ENCODE measurements at regions not wholly inside any gene's neighbourhood (a gene's known extent, or its start where the extent isn't known, plus 50 kb on each side); places are given as distances from the start of the nearest gene placed in this dataset.
"Not testable (repeated sequence)": the region's sequence is repeated elsewhere in the genome, so short reads cannot be mapped to it uniquely, and the experiment has no call there.

DNA sequence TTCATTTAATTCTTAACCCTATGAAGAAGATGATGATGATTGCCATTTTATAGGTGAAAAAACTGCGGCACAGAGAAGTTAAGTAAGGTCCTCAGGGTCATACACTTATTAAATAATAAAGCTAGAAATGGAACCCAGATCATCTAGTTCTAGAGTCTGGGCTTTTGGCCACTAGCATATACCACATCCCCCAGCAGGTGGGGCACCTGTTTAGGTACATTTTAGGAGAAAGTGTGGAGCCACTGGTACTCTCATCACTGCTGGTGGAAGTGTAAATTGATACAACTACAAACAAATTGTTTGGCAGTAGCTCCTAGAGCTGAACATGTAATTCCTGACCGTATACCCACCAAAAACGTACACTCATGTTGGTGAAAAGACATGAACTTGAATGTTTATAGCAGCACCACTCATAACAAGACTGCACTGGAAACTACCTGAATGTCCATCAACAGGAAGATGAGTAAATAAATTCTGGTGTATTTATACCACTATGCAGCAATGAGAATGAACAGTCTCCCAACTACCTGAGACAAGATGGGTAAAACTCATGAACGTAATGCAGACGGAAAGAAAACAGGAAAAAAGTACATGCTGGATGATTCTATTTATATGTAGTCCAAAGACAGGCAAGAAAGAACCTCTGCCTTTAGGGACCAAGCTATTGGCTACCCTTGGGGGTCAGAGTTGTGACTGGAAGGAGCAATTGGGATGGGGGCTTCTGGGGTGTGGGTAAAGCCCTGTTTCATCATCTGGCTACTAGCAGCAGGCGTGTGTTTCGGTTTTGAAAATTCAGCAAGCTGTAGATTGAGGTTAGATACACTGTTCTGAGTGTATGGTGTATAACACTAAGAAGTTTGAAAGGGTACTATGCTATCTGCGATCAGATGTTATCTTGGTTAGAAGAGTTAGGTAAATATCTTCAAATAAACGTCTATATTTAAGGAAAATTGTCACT, 72.3 kb upstream of the ADGRG2 start:
- Mint-ChIP-seq H3K27ac (peak overlapping the region; percentile 16), H3K4me3 (no peak overlapping the region), H3K27me3 (no peaks in the 10 kb centered on the region), H3K4me1 (ENCODE audit: low read depth) (no peaks in the 10 kb centered on the region), H3K9me3 (no peaks in the 10 kb centered on the region), H3K36me3 (no peaks in the 10 kb centered on the region)
- intact Hi-C loops (cut with micrococcal nuclease), result no loop called here
- ChIA-PET CTCF (no interaction called here), POLR2A (interaction anchor here (0.6 kb wide), 1 partner anchor 188 kb away, joined by 3 read pairs; no protein-coding TSS in a partner anchor)
- no peak for DNase-seq

DNA sequence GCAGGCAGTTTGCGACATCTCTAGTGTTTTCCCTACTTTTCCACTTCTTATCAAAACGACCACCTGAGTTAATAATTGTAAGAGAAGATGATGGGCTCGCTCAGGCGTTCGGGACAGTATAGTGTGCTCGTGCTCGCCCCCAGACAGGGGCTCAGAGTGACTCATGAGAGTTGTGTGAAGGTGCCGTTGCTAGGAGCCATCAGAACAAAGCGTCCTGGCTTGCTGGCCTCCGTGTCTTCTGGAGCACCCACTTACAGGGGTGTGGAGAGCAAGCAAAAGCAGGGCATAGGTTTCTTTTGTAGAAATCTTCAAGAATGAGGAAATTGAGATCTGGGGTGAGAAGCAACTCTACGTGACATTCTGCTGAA, 73.0 kb upstream of the ADGRG2 start:
- intact Hi-C loops (cut with micrococcal nuclease), result no loop called here
- Mint-ChIP-seq H3K36me3 (no peaks in the 10 kb centered on the region), H3K27ac (no peak overlapping the region), H3K27me3 (no peaks in the 10 kb centered on the region), H3K4me3 (no peak overlapping the region), H3K4me1 (ENCODE audit: low read depth) (no peaks in the 10 kb centered on the region), H3K9me3 (no peaks in the 10 kb centered on the region)
- POLR2A ChIA-PET, result no interaction called here
- DNase-seq, result no peak
- CTCF ChIA-PET, result no interaction called here

DNA sequence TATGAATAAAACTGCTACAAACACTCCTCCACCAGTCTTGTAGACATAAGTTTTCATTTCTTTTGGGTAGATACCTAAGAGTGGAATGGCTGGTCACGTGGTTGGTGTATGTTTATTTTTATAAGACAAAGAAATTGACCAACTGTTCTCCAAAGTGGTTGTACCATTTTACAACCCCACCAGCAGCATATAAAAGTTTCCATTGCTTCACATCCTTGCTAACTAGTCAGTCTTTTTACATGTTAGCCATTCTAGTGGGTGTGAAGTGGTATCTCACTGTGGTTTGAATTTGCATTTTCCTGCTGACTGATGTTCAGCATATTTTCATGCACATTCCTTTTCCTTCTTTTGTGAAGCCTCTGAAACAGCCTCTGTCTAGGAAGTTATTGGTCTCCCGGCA, 76.2 kb upstream of the ADGRG2 start:
- no peaks in the 10 kb centered on the region for H3K4me1 Mint-ChIP-seq (ENCODE audit: low read depth)
- no peak overlapping the region for H3K27ac Mint-ChIP-seq
- ChIA-PET CTCF (no interaction called here), POLR2A (no interaction called here)
- H3K9me3 Mint-ChIP-seq, result no peaks in the 10 kb centered on the region
- DNase-seq, result no peak
- no peaks in the 10 kb centered on the region for H3K27me3 Mint-ChIP-seq
- H3K4me3 Mint-ChIP-seq, result no peak overlapping the region
- no peaks in the 10 kb centered on the region for H3K36me3 Mint-ChIP-seq
- intact Hi-C loops (cut with micrococcal nuclease), result no loop called here

GRCh38 chrX:19202171-19202570, 79.9 kb upstream of the ADGRG2 start:
- intact Hi-C loops (cut with micrococcal nuclease), result no loop called here
- ChIA-PET POLR2A (no interaction called here), CTCF (no interaction called here)
- Mint-ChIP-seq H3K9me3 (no peaks in the 10 kb centered on the region), H3K36me3 (no peaks in the 10 kb centered on the region), H3K27ac (no peak overlapping the region), H3K27me3 (no peaks in the 10 kb centered on the region), H3K4me3 (no peak overlapping the region), H3K4me1 (ENCODE audit: low read depth) (no peaks in the 10 kb centered on the region)
- no peak for DNase-seq

DNA sequence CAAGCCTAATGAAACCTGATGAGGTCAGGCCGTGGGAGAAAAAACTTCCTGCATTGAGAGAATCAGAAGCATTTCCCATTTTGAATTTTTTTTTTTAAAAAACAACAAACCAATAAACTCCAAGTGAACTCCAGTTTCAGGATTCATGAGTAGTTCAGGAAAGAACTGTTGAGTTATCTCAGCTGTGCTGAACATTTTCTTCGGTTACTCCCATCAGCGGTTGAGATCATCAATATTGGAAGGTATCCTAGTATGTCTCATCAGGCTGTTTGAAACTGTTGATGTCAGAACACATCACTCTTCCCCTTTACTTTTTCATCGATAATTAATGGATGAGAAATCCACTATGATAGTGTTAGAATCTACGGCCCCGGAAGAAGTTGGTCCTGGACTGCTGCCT, 82.4 kb upstream of the ADGRG2 start:
- Mint-ChIP-seq H3K27ac (no peak overlapping the region), H3K4me3 (no peak overlapping the region), H3K4me1 (ENCODE audit: low read depth) (no peaks in the 10 kb centered on the region), H3K36me3 (no peaks in the 10 kb centered on the region), H3K27me3 (no peaks in the 10 kb centered on the region), H3K9me3 (no peaks in the 10 kb centered on the region)
- POLR2A ChIA-PET, result no interaction called here
- CTCF ChIA-PET, result no interaction called here
- intact Hi-C loops (cut with micrococcal nuclease), result no loop called here
- no peak for DNase-seq

DNA sequence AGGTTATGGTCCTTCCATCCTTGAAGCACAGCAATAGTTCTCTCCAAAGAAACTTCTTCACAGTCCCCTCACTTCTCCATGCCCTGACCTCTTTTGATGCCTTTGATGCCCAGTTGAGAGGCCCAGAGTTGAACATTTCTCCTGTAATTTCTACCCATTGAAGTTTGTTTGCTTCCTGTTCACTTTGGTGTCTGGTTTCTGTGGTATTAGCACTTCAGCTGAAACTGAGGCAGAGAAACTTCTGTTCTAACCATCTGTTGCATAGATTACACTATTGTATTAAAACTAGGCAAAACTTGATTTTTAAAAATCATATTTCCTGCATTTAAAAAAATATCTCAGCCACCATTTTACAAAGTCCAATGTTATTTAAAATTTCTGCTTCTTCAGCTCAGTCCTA, 89.8 kb upstream of the ADGRG2 start:
- Mint-ChIP-seq H3K36me3 (no peaks in the 10 kb centered on the region), H3K9me3 (no peaks in the 10 kb centered on the region), H3K4me3 (no peak overlapping the region), H3K27me3 (peaks cover 1% of the 10 kb centered on the region), H3K4me1 (ENCODE audit: low read depth) (no peaks in the 10 kb centered on the region), H3K27ac (no peak overlapping the region)
- ChIA-PET CTCF (no interaction called here), POLR2A (no interaction called here)
- no peak for DNase-seq
- intact Hi-C loops (cut with micrococcal nuclease), result no loop called here

- no peak for DNase-seq
- no peak overlapping the region for H3K4me3 Mint-ChIP-seq
- CTCF ChIA-PET, result no interaction called here
- H3K27me3 Mint-ChIP-seq, result peaks cover 1% of the 10 kb centered on the region
- POLR2A ChIA-PET, result no interaction called here
- intact Hi-C loops (cut with micrococcal nuclease), result no loop called here
- H3K4me1 Mint-ChIP-seq (ENCODE audit: low read depth), result no peaks in the 10 kb centered on the region
- no peaks in the 10 kb centered on the region for H3K9me3 Mint-ChIP-seq
- H3K27ac Mint-ChIP-seq, result no peak overlapping the region
- H3K36me3 Mint-ChIP-seq, result no peaks in the 10 kb centered on the region
These were observed 91.4 kb upstream of the ADGRG2 start for GRCh38 chrX:19213610-19214152.

DNA sequence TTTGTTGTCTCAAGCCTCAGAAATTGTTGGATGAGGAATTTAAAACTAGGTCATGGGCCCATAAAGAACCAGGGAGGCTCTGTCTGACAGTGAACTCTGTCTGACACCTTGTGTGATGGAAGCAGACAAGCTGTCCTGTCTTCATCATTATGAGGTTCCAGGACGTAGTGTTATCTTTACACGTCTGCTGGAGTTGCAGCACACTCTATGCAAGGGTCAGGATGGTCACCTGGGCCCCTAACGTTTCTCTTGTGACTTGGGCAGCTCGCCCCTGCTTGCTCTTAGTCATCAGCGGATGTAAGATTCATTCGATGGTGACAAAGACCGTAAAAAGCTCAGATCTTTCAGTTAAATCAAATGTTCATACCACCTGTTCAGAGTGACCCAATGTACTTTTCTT, 92.0 kb upstream of the ADGRG2 start:
- Mint-ChIP-seq H3K4me3 (no peak overlapping the region), H3K27ac (no peak overlapping the region), H3K36me3 (no peaks in the 10 kb centered on the region), H3K4me1 (ENCODE audit: low read depth) (no peaks in the 10 kb centered on the region), H3K27me3 (peaks cover 1% of the 10 kb centered on the region), H3K9me3 (no peaks in the 10 kb centered on the region)
- intact Hi-C loops (cut with micrococcal nuclease), result no loop called here
- DNase-seq, result no peak
- ChIA-PET POLR2A (no interaction called here), CTCF (no interaction called here)

DNA sequence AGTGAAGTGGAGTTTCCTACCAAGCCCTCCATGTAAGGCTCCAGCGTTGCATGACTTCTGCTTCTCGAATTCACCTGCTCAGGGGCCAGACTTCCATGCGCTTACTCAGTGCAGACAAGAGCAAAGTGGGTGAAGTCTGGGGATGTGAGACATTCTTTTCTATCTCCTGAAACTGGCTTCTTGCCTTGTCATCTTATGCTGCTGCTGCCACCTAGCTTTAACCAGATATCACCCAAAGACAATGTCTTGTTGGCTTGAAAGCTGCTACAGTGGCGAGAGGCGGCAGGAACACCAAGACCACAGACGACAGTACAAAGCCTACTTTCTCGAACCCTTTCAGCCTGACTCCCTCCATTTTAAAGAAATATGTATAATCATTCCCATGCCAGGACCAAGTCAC, 103.6 kb upstream of the ADGRG2 start:
- H3K27me3 Mint-ChIP-seq, result peaks cover 4% of the 10 kb centered on the region
- H3K4me1 Mint-ChIP-seq (ENCODE audit: low read depth), result no peaks in the 10 kb centered on the region
- intact Hi-C loops (cut with micrococcal nuclease), result no loop called here
- no peak for DNase-seq
- no peaks in the 10 kb centered on the region for H3K36me3 Mint-ChIP-seq
- ChIA-PET POLR2A (no interaction called here), CTCF (no interaction called here)
- H3K9me3 Mint-ChIP-seq, result no peaks in the 10 kb centered on the region
- H3K27ac Mint-ChIP-seq, result no peak overlapping the region
- no peak overlapping the region for H3K4me3 Mint-ChIP-seq

DNA sequence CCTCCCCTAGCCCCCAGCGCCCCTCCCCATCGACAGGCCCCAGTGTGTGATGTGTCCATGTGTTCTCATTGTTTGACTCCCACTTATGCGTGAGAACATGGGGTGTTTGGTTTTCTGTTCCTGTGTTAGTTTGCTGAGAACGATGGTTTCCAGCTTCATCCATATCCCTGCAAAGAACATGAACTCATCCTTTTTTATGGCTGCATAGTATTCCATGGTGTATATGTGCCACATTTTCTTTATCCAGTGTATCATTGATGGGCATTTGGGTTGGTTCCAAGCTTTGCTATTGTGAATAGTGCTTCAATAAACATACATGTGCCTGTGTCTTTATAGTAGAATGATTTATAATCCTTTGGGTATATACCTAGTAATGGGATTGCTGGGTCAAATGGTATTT, 107.6 kb upstream of the ADGRG2 start:
- not testable (repeated sequence) for H3K9me3 Mint-ChIP-seq; H3K4me1 Mint-ChIP-seq (ENCODE audit: low read depth)
- CTCF ChIA-PET, result interaction anchor here (0.6 kb wide), 1 partner anchor 104 kb away, joined by 3 read pairs; no protein-coding TSS in a partner anchor

DNA sequence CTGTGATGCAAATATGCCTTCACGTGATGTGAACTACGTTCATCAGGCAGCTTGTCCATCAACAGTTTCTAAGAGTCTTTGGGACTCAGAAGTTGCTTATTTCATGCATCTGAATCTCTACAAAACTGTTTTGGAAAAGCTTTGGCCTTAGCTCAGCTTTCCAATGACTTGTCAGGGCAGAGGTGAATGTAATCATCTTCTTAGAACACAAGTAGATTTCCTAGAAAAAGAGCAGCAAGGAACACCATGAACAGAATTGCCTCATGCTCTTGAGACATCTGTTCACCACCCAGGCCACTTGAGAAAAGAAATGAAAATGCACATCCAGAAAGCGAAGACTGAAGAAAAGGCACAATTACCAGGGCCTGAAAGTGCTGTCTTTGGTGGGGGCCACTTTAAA, 105.8 kb upstream of the PDHA1 start:
- Mint-ChIP-seq H3K9me3 (peaks cover 1% of the 10 kb centered on the region), H3K4me3 (no peak overlapping the region), H3K4me1 (ENCODE audit: low read depth) (no peaks in the 10 kb centered on the region), H3K27ac (no peak overlapping the region), H3K27me3 (peaks cover 3% of the 10 kb centered on the region), H3K36me3 (no peaks in the 10 kb centered on the region)
- ChIA-PET CTCF (no interaction called here), POLR2A (no interaction called here)
- no peak for DNase-seq
- intact Hi-C loops (cut with micrococcal nuclease), result no loop called here

More for the DNA sequence above, 107.6 kb upstream of the ADGRG2 start:
- DNase-seq; H3K4me3 Mint-ChIP-seq; H3K36me3 Mint-ChIP-seq; POLR2A ChIA-PET; H3K27ac Mint-ChIP-seq; H3K27me3 Mint-ChIP-seq; intact Hi-C loops (cut with micrococcal nuclease): not testable (repeated sequence)

GRCh38 chrX:19243431-19243830, 100.3 kb upstream of the PDHA1 start:
- Mint-ChIP-seq H3K4me3 (no peak overlapping the region), H3K27ac (no peak overlapping the region), H3K27me3 (no peaks in the 10 kb centered on the region), H3K9me3 (peaks cover 4% of the 10 kb centered on the region), H3K4me1 (ENCODE audit: low read depth) (no peaks in the 10 kb centered on the region), H3K36me3 (no peaks in the 10 kb centered on the region)
- ChIA-PET CTCF (no interaction called here), POLR2A (no interaction called here)
- DNase-seq, result no peak
- intact Hi-C loops (cut with micrococcal nuclease), result no loop called here

GRCh38 chrX:19244921-19245320, 98.8 kb upstream of the PDHA1 start:
- CTCF ChIA-PET; H3K4me3 Mint-ChIP-seq; H3K9me3 Mint-ChIP-seq; H3K27ac Mint-ChIP-seq; H3K36me3 Mint-ChIP-seq; H3K4me1 Mint-ChIP-seq (ENCODE audit: low read depth); POLR2A ChIA-PET; DNase-seq; intact Hi-C loops (cut with micrococcal nuclease); H3K27me3 Mint-ChIP-seq: not testable (repeated sequence)
